GM13977 (cell line): ENCODE measurements at regions not wholly inside any gene's neighbourhood (a gene's known extent, or its start where the extent isn't known, plus 50 kb on each side); places are given as distances from the start of the nearest gene placed in this dataset.

Experiments used
- DNase-seq: peaks from one replicate; pipeline ENCODE4 v3.0.0; 2012; ENCODE audit warnings: low spot score
- CTCF ChIP-seq: IDR thresholded peaks from 2 replicates; pipeline ENCODE4 v1.5.1; 2012; ENCODE audit warnings: mild to moderate bottlenecking, control low read depth; ENCODE audit not compliant: insufficient read depth; ENCODE audit errors: extremely low read depth, missing control alignments
- in situ Hi-C: fragments of 300-500 bp; cut with MboI; formaldehyde crosslinking; loops from one replicate; pipeline ENCODE4 v1.12.0; 2022; ENCODE audit warnings: low sequenced_read_pairs, low pct_unique_long_range_greater_than_20kb, mixed read lengths, inconsistent platforms; ENCODE audit not compliant: unreplicated experiment

- in situ Hi-C loops, result no loop called here
- no peak for DNase-seq
- no peak for TF ChIP-seq CTCF
Observed at GRCh38 chr6:69623357-69623756, 173.5 kb downstream of the LMBRD1 start.

DNA sequence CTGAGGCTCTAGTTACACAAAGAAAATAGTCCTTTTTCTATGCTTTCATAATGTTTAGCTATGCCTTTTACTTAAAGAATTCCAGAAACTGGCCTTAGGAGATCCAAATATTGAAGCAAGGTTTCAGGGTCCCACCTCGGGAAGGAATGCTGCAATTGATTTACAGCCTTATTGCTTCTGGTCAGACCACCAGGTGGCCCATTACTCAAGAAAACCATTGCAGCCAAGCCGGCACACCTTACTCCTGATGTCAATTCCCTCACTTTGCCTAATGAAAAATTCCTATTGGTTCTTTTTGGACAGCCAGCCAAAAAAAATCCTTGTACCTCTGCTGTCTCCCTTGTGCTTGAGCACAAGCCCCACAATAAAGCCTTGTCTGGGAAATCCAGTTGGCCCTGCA, 173.9 kb downstream of the LMBRD1 start:
- no peak for DNase-seq
- no peak for TF ChIP-seq CTCF
- in situ Hi-C loops, result no loop called here

DNA sequence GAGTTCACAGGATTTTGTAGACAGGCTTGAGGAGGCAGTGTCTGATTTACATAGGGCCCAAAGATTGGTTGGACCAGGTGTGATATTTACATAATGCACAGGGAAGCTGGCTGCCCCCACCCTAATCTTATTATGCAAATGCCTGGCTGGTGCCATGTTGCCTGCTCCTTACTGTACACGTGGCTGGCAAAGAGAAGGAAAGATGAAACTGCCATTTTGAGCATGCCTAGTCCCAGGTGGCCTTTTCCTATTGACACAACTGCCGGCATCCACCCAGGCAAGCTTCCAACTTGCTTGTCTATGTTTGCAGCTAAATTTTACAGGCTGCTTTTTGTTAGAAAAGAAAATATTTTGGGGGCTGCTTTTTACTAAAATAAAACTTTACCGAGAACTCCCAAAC, 174.6 kb downstream of the LMBRD1 start:
- no peak for TF ChIP-seq CTCF
- in situ Hi-C loops, result no loop called here
- no peak for DNase-seq

GRCh38 chr6:69617163-69617562, 179.6 kb downstream of the LMBRD1 start:
- in situ Hi-C loops, result no loop called here
- no peak for DNase-seq
- no peak for TF ChIP-seq CTCF

DNA sequence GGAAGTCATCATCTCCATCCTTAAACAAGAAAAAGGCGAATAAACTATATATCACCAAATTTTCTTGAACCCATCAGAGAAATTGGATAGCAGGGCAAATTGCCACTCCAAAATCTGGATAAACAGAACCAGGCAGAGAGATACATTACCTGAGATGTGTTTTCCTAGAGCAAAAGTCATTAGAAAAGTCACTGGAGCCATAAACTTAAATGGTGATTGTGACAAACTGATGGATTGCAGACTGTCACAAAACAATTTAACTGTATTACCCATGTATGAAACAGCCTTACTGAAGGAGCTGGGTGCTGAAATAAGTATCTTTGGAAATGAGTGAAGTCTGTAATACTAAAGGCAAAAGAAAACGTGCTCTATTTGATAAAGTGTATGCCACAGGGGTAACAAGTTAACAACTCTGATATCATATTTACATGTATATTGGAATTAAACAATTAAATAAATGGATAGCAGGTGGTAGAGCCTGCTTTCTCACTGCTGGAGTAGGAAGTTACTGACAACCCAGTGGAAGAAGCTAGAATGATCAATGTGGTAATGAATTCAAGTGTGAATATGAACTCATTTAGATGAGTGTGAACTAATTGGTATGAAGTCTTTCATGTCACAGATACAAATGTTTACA, 186.9 kb downstream of the LMBRD1 start:
- TF ChIP-seq CTCF, result no peak
- no peak for DNase-seq
- in situ Hi-C loops, result no loop called here

- in situ Hi-C loops, result no loop called here
Observed at GRCh38 chr6:69601132-69601531, 195.7 kb downstream of the LMBRD1 start.

More at GRCh38 chr6:69601132-69601531, 195.7 kb downstream of the LMBRD1 start:
- no peak for DNase-seq
- TF ChIP-seq CTCF, result no peak
